Naive thymus-derived CD4-positive, alpha-beta T cell (primary cell): ENCODE measurements at regions not wholly inside any gene's neighbourhood (a gene's known extent, or its start where the extent isn't known, plus 50 kb on each side); places are given as distances from the start of the nearest gene placed in this dataset.

Experiments used
- ATAC-seq: fragments of 150-1000 bp; cut with Tn5 transposase; 2 replicates; pipeline ENCODE4 v1.10.0; 2021; ENCODE audit warnings: mild to moderate bottlenecking, moderate library complexity
- CTCF ChIA-PET: fragments of 350-600 bp; sonication (Branson Sonifier 250); formaldehyde crosslinking; loops from one replicate; lab custom pipeline; 2021; ENCODE audit warnings: antibody characterized with exemption; lab: Charles Lee
- POLR2A ChIA-PET: fragments of 350-600 bp; sonication (Branson Sonifier 250); formaldehyde crosslinking; loops from one replicate; lab custom pipeline; 2021; ENCODE audit warnings: antibody characterized with exemption, inconsistent platforms; lab: Charles Lee
- DNase-seq, 9 donors: peaks; one replicate each; pipeline versions ENCODE4 v3.0.0 to v3.0.0-alpha.2; 2020 to 2022; ENCODE audit warnings: mixed read lengths in 1 of 9
- H3K27ac ChIP-seq: one replicate; pipeline ENCODE4 v1.7.0; 2013; ENCODE audit warnings: mild to moderate bottlenecking, low read depth, low read length, moderate library complexity
- H3K27me3 ChIP-seq, 2 donors: one replicate each; pipeline ENCODE4 v1.7.0; 2013; ENCODE audit warnings: low read length in 2 of 2, mild to moderate bottlenecking in 2 of 2, moderate library complexity in 2 of 2; ENCODE audit not compliant: control insufficient read depth in 2 of 2, insufficient read depth in 2 of 2
- H3K36me3 ChIP-seq, 3 experiments: 1 replicate in 2 of 3; 2 replicates in 1 of 3; pipeline ENCODE4 v1.7.0; 2013; ENCODE audit warnings: low read length in 3 of 3, mild to moderate bottlenecking in 3 of 3, moderate library complexity in 1 of 3; ENCODE audit not compliant: insufficient read depth in 3 of 3, control insufficient read depth in 2 of 3
- H3K4me1 ChIP-seq, 2 donors: one replicate each; pipeline ENCODE4 v1.7.0; 2013; ENCODE audit warnings: low read length in 2 of 2, mild to moderate bottlenecking in 2 of 2, moderate library complexity in 1 of 2; ENCODE audit not compliant: control insufficient read depth in 2 of 2, insufficient read depth in 2 of 2
- H3K4me3 ChIP-seq: 2 replicates; pipeline ENCODE4 v1.7.0; 2013; ENCODE audit warnings: mild to moderate bottlenecking, low read length
- H3K9me3 ChIP-seq, 3 experiments: 1 replicate in 2 of 3; 2 replicates in 1 of 3; pipeline ENCODE4 v1.7.0; 2013; ENCODE audit warnings: low read length in 3 of 3; ENCODE audit not compliant: control insufficient read depth in 2 of 3
- H3K27ac Mint-ChIP-seq, 9 donors: one replicate each; pipeline ENCODE4 v1.8.0; 2020 to 2022; ENCODE audit warnings: mixed read lengths in 9 of 9, mild to moderate bottlenecking in 8 of 9, moderate library complexity in 5 of 9, inconsistent platforms in 2 of 9
- H3K27me3 Mint-ChIP-seq, 5 donors: one replicate each; pipeline ENCODE4 v1.8.0; 2021 to 2022; ENCODE audit warnings: mixed read lengths in 5 of 5, mild to moderate bottlenecking in 1 of 5
- H3K36me3 Mint-ChIP-seq, 5 donors: one replicate each; pipeline ENCODE4 v1.8.0; 2020 to 2022; ENCODE audit warnings: mixed read lengths in 5 of 5, mild to moderate bottlenecking in 3 of 5, inconsistent platforms in 1 of 5
- H3K4me1 Mint-ChIP-seq, 7 donors: one replicate each; pipeline ENCODE4 v1.8.0; 2020 to 2022; ENCODE audit warnings: mixed read lengths in 7 of 7, mild to moderate bottlenecking in 3 of 7, inconsistent platforms in 1 of 7
- H3K4me3 Mint-ChIP-seq, 10 donors: one replicate each; pipeline ENCODE4 v1.8.0; 2020 to 2022; ENCODE audit warnings: mild to moderate bottlenecking in 10 of 10, mixed read lengths in 10 of 10, moderate library complexity in 6 of 10, inconsistent platforms in 2 of 10
- H3K9me3 Mint-ChIP-seq, 11 donors: one replicate each; pipeline ENCODE4 v1.8.0; 2020 to 2022; ENCODE audit warnings: mixed read lengths in 11 of 11, mild to moderate bottlenecking in 4 of 11, inconsistent platforms in 1 of 11, moderate library complexity in 1 of 11
- intact Hi-C, 2 donors: fragments of 100-400 bp; cut with micrococcal nuclease; formaldehyde crosslinking; loops; one replicate each; pipeline ENCODE4 v1.15.1; 2023

GRCh38 chr3:174387736-174388135, 471.4 kb upstream of the NAALADL2 start:
- Mint-ChIP-seq H3K36me3 (no peaks in the 10 kb centered on the region), H3K9me3 (peaks cover 0 to 16% (median 4%) of the 10 kb centered on the region in 11 donors), H3K4me3 (no peak overlapping the region), H3K27ac (no peak overlapping the region), H3K27me3 (no peaks in the 10 kb centered on the region), H3K4me1 (no peaks in the 10 kb centered on the region)
- intact Hi-C loops = no loop called here
- Histone ChIP-seq H3K27me3 (no peaks in the 10 kb centered on the region), H3K36me3 (no peaks in the 10 kb centered on the region), H3K4me3 (no peak overlapping the region), H3K4me1 (no peaks in the 10 kb centered on the region), H3K27ac (no peak overlapping the region), H3K9me3 (no peaks in the 10 kb centered on the region)
- ATAC-seq (no peak), DNase-seq (no peak)
- ChIA-PET POLR2A (no interaction called here), CTCF (no interaction called here)

GRCh38 chr3:174397848-174398247, 461.3 kb upstream of the NAALADL2 start:
- ATAC-seq = no peak
- POLR2A ChIA-PET = no interaction called here
- intact Hi-C loops = no loop called here

GRCh38 chr3:174398761-174399160, 460.4 kb upstream of the NAALADL2 start:
- Mint-ChIP-seq H3K36me3 (no peaks in the 10 kb centered on the region), H3K27me3 (no peaks in the 10 kb centered on the region), H3K27ac (no peak overlapping the region), H3K9me3 (peaks cover 0 to 8% (median 0%) of the 10 kb centered on the region in 11 donors), H3K4me3 (no peak overlapping the region), H3K4me1 (no peaks in the 10 kb centered on the region)
- Histone ChIP-seq H3K36me3 (no peaks in the 10 kb centered on the region), H3K4me1 (no peaks in the 10 kb centered on the region), H3K27ac (no peak overlapping the region), H3K9me3 (no peaks in the 10 kb centered on the region), H3K4me3 (no peak overlapping the region), H3K27me3 (no peaks in the 10 kb centered on the region)
- ChIA-PET POLR2A (no interaction called here), CTCF (interaction anchor here (0.6 kb wide), 1 partner anchor 434 kb away, joined by 3 read pairs; no protein-coding TSS in a partner anchor)
- DNase-seq = no peak
- ATAC-seq = no peak
- intact Hi-C loops = no loop called here

More at GRCh38 chr3:174397848-174398247, 461.3 kb upstream of the NAALADL2 start:
- Mint-ChIP-seq H3K27ac (no peak overlapping the region), H3K36me3 (no peaks in the 10 kb centered on the region), H3K9me3 (peaks cover 0 to 8% (median 0%) of the 10 kb centered on the region in 11 donors), H3K4me3 (no peak overlapping the region), H3K4me1 (no peaks in the 10 kb centered on the region), H3K27me3 (no peaks in the 10 kb centered on the region)
- H3K9me3 ChIP-seq = no peaks in the 10 kb centered on the region
- CTCF ChIA-PET = no interaction called here
- no peak overlapping the region for H3K27ac ChIP-seq
- no peaks in the 10 kb centered on the region for H3K27me3 ChIP-seq
- no peaks in the 10 kb centered on the region for H3K4me1 ChIP-seq
- no peak overlapping the region for H3K4me3 ChIP-seq
- H3K36me3 ChIP-seq = no peaks in the 10 kb centered on the region
- peak in 2 of 9 donors; percentile 3 to 5 for DNase-seq

GRCh38 chr3:174403831-174404230, 455.3 kb upstream of the NAALADL2 start:
- H3K36me3 ChIP-seq = no peaks in the 10 kb centered on the region
- H3K9me3 ChIP-seq = no peaks in the 10 kb centered on the region
- Mint-ChIP-seq H3K9me3 (peaks cover 0 to 11% (median 0%) of the 10 kb centered on the region in 11 donors), H3K4me3 (no peak overlapping the region), H3K27me3 (no peaks in the 10 kb centered on the region), H3K27ac (no peak overlapping the region), H3K4me1 (no peaks in the 10 kb centered on the region), H3K36me3 (no peaks in the 10 kb centered on the region)
- H3K27me3 ChIP-seq = no peaks in the 10 kb centered on the region
- CTCF ChIA-PET = no interaction called here
- no peak for ATAC-seq
- H3K4me1 ChIP-seq = no peaks in the 10 kb centered on the region
- intact Hi-C loops = no loop called here
- no peak overlapping the region for H3K4me3 ChIP-seq
- no peak overlapping the region for H3K27ac ChIP-seq
- DNase-seq = no peak
- POLR2A ChIA-PET = no interaction called here

- ATAC-seq = no peak
- Mint-ChIP-seq H3K4me3 (no peak overlapping the region), H3K36me3 (no peaks in the 10 kb centered on the region), H3K9me3 (peaks cover 0 to 7% (median 0%) of the 10 kb centered on the region in 11 donors), H3K4me1 (no peaks in the 10 kb centered on the region), H3K27ac (no peak overlapping the region), H3K27me3 (no peaks in the 10 kb centered on the region)
- DNase-seq = no peak
- no peak overlapping the region for H3K4me3 ChIP-seq
- no peaks in the 10 kb centered on the region for H3K27me3 ChIP-seq
- POLR2A ChIA-PET = no interaction called here
- peaks cover 0 to 3% (median 0%) of the 10 kb centered on the region in 3 experiments for H3K9me3 ChIP-seq
- no peak overlapping the region for H3K27ac ChIP-seq
- intact Hi-C loops = no loop called here
- no peaks in the 10 kb centered on the region for H3K4me1 ChIP-seq
- CTCF ChIA-PET = no interaction called here
- H3K36me3 ChIP-seq = no peaks in the 10 kb centered on the region
Measured at GRCh38 chr3:174408310-174408709, 450.8 kb upstream of the NAALADL2 start.

- no peaks in the 10 kb centered on the region for H3K4me1 ChIP-seq
- H3K4me1 Mint-ChIP-seq = no peaks in the 10 kb centered on the region
- H3K27me3 ChIP-seq = no peaks in the 10 kb centered on the region
- no peaks in the 10 kb centered on the region for H3K27me3 Mint-ChIP-seq
- H3K9me3 ChIP-seq = peaks cover 0 to 3% (median 0%) of the 10 kb centered on the region in 3 experiments
- no peak for ATAC-seq
- CTCF ChIA-PET = no interaction called here
- H3K4me3 ChIP-seq = no peak overlapping the region
- H3K36me3 Mint-ChIP-seq = no peaks in the 10 kb centered on the region
- DNase-seq = no peak
- no peak overlapping the region for H3K27ac ChIP-seq
- H3K4me3 Mint-ChIP-seq = no peak overlapping the region
- H3K36me3 ChIP-seq = no peaks in the 10 kb centered on the region
- H3K9me3 Mint-ChIP-seq = peaks cover 0 to 7% (median 0%) of the 10 kb centered on the region in 11 donors
- no peak overlapping the region for H3K27ac Mint-ChIP-seq
- POLR2A ChIA-PET = no interaction called here
- intact Hi-C loops = no loop called here
Measured at GRCh38 chr3:174409086-174409743, 449.9 kb upstream of the NAALADL2 start.
